Activated CD4-positive, alpha-beta T cell treated with anti-CD3 and anti-CD28 coated beads, Interleukin-2, Interleukin-6, amounts not matched to agents 100 ng/mL and 50 ng/mL, durations not matched to agents 16 hours and 8 hours (primary cell): ENCODE measurements at regions not wholly inside any gene's neighbourhood (a gene's known extent, or its start where the extent isn't known, plus 50 kb on each side); places are given as distances from the start of the nearest gene placed in this dataset.

Experiments
- DNase-seq: peaks from one replicate; pipeline ENCODE4 v3.0.0-alpha.2; 2020

DNA sequence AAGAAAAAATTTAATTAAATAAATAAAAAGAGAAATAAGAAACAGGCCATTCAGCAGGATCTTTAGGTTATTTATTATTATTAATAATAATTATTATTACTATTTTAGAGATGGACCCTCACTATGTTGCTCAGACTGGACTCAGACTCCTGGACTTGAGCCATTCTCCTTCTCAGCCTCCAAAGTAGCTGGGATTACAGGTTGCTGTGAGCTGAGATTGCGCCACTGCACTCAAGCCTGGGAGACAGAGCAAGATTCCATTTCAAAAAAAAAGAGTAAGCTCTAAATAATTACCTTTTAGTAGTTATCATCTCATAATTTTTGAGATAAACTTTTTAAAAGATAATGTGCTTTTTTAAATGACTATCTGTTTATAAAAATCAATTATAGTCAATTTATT lies 1102.8 kb upstream of the GJE1 start:
- DNase-seq: no peak

DNA sequence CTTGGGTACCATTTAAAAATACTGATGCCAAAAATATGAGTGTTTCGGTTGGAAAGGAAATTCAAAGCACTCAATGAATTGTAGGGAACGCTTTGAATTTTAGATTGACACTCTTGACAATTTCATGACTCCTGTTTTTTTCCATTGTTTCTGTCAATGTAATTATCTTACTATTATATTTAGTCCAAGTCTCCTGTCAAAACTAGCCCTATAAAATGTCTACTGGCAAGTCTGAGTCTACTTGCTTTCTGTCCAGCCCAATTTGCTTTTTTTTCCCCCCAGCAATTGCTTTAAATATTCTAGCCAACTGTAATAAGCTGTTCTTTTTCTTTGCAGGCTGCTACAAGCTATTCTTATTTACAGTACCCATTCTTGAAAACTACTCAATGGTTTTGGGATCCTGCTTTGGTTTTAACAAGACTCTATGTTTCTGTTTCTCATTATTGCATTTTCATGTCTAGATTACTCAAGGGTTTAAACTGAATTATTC lies 1103.9 kb upstream of the GJE1 start:
- no peak for DNase-seq

DNA sequence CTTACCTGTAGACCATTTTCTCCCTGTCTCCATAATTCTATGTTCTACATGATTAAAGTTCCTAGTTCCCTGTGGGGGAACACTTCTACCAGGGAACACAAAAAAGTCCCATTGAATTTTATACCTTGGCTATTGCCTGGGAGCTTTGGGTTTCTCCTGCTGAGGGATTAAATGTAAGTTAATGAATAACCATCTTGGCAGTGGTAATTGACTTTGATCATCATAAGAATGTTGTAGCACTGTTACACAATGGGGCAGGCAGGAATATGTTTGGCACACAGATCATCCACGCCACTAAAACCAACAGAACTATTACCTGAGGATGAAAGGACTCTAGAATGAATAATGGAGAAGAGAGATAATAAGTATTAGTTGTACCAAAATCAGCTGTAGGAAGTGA lies 1106.2 kb upstream of the GJE1 start:
- no peak for DNase-seq

GRCh38 chr6:141024526-141024925 lies 1108.2 kb upstream of the GJE1 start:
- no peak for DNase-seq

DNA sequence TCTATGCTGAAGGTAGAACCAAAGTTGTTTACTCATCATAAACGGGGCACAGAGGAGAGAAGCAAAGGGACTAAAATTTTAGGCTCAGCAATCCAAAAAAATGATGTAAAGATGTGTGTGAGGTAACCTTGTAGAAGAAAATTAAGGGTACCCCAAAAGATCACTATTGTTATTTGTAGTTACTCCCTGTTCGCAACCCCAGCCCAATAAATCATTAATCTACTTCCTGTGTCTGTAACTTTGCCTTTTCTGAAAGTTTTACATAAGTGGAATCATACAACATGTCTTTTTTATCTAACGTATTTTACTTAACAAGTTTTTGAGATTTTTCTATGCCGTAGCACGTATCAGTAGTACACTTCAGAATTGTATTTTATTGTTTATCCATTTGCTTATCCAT lies 1114.8 kb upstream of the GJE1 start:
- DNase-seq: no peak

GRCh38 chr6:141000917-141001316 lies 1131.8 kb upstream of the GJE1 start:
- DNase-seq: no peak

DNA sequence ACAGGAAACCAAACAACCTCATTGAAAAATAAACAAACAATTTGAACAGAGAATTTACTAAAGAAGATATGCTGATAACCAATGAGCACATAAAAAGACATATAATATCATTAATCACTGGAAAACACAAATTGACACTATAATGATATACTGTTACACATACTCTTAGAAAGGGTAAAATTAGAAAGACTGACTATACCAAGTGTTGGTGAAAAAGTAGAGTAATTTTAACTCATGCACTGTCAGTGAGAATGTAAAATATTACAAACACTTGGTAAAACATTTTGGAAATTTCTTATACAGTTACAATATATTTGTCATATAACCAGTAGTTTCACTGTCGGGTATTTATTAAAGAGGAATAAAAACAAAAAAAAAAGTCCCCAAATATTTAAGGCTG lies 1139.2 kb upstream of the GJE1 start:
- no peak for DNase-seq

- DNase-seq: no peak
These were observed 1140.0 kb upstream of the GJE1 start for GRCh38 chr6:140992678-140993077.

DNA sequence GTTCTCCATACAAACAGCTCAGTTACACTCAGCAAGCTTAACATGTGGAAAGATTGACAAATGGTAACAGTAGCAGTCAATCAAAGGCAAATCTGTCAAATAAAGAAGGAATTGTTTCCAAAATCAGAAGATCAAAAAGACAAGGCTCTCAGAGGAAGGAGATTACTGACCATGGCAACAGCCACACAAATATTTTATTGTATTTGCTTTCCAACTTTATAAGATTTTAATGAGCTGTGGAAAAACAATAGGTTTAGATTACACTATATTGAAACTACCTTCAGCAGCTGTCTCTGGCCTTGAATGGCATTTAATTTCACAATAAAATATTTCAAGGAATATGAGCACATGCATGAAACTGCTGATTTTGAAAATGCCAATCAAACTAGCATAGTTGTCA lies 1143.9 kb upstream of the GJE1 start:
- DNase-seq: no peak

DNA sequence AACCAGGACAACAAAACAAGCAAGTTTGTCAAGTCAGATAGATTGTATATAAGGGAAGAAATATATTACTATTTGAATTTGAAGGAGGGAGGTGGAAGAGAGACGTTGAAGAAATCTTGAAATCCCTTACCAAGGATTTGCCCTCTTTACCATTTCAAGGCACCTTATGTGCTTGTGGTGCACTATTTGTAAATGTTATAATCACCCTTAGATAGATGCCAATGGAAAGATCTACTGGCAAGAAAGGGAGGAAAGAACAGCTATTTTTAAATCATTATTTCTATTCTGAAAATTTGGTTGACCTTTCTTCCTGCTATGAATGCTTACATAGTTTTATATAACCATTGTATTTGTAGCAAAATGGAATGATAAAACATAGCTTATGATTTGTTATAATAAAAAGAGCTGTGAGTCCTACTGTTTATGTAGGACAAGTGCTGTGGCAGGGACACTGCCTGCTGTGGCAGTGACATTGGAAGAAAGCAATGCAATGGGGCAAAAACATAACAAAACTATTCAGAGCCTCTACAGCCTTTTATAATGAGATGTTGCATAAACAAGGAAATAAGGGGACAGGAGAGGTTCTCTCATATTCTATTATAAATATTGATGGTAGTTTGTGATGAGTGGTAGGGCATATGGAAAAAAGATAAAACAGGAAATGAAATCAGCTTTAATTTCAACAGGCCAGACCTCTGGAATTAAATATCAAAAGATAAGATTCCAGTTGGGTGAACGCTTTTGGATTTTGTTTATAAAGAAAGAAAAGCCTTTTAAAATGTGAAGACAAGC lies 1145.2 kb upstream of the GJE1 start:
- no peak for DNase-seq

- no peak for DNase-seq
These were observed 1146.9 kb upstream of the GJE1 start for GRCh38 chr6:140985679-140986275.

DNA sequence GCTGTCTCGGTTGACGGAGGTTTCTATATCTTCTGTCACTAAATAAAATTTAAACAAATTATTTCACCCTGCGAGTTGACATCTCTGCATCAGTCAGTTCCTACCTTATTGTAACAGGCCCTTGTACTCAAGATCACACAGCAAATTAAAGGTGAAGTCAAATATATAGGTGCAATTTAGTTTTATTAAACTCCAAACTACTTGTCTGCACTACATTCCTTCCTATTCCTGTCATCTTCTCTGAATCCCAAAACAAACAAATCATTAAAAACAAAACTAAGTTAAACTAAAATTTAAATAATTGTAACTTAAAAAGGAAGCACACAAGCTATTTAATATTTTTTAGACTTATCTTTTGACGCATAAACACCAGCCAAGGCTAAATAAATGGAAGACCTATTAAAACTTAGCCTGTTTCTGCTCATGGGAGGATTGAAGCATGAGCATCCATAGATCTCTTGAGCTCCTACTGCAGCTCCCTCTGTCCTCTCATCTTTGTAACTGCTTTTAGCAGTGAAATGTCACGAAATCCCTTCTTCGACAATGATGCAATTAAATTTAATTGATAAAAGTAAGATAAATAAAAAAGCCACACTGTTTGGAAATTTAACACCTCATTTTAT lies 1152.3 kb upstream of the GJE1 start:
- DNase-seq: no peak

DNA sequence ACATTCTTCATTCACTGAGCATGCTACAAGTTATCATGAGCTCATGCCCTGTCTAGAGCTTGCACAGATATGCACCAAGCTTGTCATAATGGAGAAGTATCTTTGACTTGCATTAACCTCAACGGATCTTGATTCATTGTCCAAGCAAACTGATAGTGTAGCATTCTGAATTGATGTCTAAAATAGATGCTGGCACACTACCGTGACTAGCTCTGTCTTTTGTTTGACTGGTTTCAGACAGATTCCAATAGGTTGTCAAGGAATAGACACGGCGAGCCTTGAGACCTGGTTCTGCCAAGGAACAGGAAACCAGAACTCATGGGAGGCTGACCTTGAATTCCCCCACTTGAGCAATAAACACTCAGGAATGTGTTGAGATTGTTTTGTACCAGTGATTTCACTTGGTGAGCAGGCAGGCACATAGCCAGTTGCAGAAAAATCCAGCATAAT lies 1153.1 kb upstream of the GJE1 start:
- DNase-seq: no peak

- DNase-seq: no peak
These were observed 1155.3 kb upstream of the GJE1 start for GRCh38 chr6:140977403-140977802.

GRCh38 chr6:140976806-140977205 lies 1155.9 kb upstream of the GJE1 start:
- DNase-seq: no peak

GRCh38 chr6:140970485-140970884 lies 1162.2 kb upstream of the GJE1 start:
- DNase-seq: no peak

- no peak for DNase-seq
These were observed 1164.7 kb upstream of the GJE1 start for GRCh38 chr6:140968062-140968461.

DNA sequence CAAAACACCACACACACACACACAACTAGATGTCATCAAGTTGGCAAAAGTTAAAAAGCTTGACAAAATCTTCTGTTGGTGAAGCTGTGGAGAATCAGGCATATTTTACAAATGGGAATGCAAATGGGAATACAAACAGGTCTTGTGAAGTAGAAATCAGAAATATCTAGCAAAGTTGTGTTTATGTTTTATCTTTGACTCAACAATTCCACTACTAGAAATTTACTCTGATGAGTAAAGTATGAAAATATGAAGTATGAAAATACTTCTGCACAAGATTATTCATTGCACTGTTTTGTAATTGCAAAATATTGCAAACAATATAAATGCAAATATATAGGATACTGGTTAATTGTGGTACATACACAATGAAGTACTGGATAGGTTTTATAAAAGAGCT lies 1166.0 kb upstream of the GJE1 start:
- no peak for DNase-seq

- DNase-seq: no peak
These were observed 1172.2 kb upstream of the GJE1 start for GRCh38 chr6:140960566-140960965.

GRCh38 chr6:140957386-140957785 lies 1175.3 kb upstream of the GJE1 start:
- DNase-seq: no peak

- no peak for DNase-seq
These were observed 1176.0 kb upstream of the GJE1 start for GRCh38 chr6:140956571-140957369.

DNA sequence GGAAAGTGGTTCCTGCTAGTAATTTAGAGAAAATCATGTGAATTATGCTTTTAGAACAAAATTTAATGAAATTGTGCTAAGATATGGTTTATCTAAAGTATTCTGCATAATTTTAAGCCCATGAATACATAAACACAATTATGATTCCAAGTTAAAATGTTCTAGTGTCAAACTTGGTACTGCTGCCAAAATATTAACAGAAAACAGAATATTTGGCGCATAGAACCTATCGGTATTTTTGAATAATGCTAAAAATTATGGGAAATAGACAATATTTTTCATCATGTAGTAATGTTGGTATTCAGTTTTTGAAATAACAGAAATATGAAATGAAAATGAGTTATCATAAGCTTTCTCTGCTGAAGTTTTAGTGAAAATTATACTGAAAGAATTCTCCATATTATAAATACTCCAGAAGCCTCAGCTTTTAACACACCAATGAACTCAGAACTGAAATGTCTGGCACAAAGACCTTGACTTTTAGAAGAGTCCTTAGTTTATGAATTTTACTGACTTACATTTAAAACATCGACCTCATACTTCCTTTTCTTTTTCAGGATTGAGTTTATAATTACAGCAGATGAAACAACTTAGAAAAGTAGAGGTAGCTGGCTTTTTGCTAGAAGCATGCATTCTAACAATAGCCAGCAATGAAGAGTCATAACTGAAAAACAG lies 1192.3 kb upstream of the GJE1 start:
- no peak for DNase-seq

GRCh38 chr6:140932909-140933308 lies 1199.8 kb upstream of the GJE1 start:
- no peak for DNase-seq
